ENCODE measurements at regions not wholly inside any gene's neighbourhood (a gene's known extent, or its start where the extent isn't known, plus 50 kb on each side); places are given as distances from the start of the nearest gene placed in this dataset.
A peak's percentile ranks its signal among the peaks of the same experiment; 100 is the strongest.
"Not testable (repeated sequence)": the region's sequence is repeated elsewhere in the genome, so short reads cannot be mapped to it uniquely, and the experiment has no call there.

GRCh38 chr4:115975421-115976001 is 862.1 kb upstream of the NDST4 start:
- H3F3A ChIP-seq (replicated peaks; ENCODE audit: low read depth); H3K27me3 ChIP-seq (ENCODE audit: insufficient read depth); H3K79me2 ChIP-seq (replicated peaks; ENCODE audit: insufficient read depth); H2AFZ ChIP-seq; H3K4me3 ChIP-seq; H4K20me1 ChIP-seq (replicated peaks; ENCODE audit: insufficient read depth); H3K9me2 ChIP-seq (ENCODE audit: insufficient read depth); H3K9me3 Mint-ChIP-seq; ATAC-seq; H3K36me3 ChIP-seq (ENCODE audit: insufficient read depth): not testable (repeated sequence)
- H3K4me2 ChIP-seq: peak overlapping the region; percentile 56
- TF ChIP-seq ZNF462 (CRISPR knock-in tag; IDR thresholded peaks at IDR 0.05): 0 out of 2 replicates have a peak, but pooled peaks have one; percentile 24
- peak overlapping the region; percentile 89 for H3K27ac ChIP-seq (ENCODE audit: low read depth)
- H3K4me1 ChIP-seq (ENCODE audit: insufficient read depth): peaks cover 19% of the 10 kb centered on the region; the same call in 1 of the 2 replicates
- peak overlapping the region; percentile 97 for H3K27ac Mint-ChIP-seq
- H3K36me3 Mint-ChIP-seq (ENCODE audit: low read depth): peaks cover 16% of the 10 kb centered on the region
- H3K4me1 Mint-ChIP-seq: peaks cover 36% of the 10 kb centered on the region
- H3K4me3 Mint-ChIP-seq: peak overlapping the region; percentile 1; the same call in 1 of the 3 replicates
- H3K27me3 Mint-ChIP-seq (ENCODE audit: insufficient read depth, low read depth, poor library complexity): peaks cover 13% of the 10 kb centered on the region
- DNase-seq (ENCODE audit: low spot score): peak; percentile 34

GRCh38 chr4:115973768-115974167 is 860.3 kb upstream of the NDST4 start:
- Histone ChIP-seq H4K20me1 (replicated peaks; ENCODE audit: insufficient read depth) (no peaks in the 10 kb centered on the region), H3K27ac (ENCODE audit: low read depth) (peak overlapping the region; percentile 89), H3K79me2 (replicated peaks; ENCODE audit: insufficient read depth) (no peaks in the 10 kb centered on the region), H3K4me3 (no peak overlapping the region), H2AFZ (no peak overlapping the region), H3K36me3 (ENCODE audit: insufficient read depth) (no peaks in the 10 kb centered on the region), H3F3A (replicated peaks; ENCODE audit: low read depth) (no peaks in the 10 kb centered on the region), H3K4me1 (ENCODE audit: insufficient read depth) (peaks cover 19% of the 10 kb centered on the region; the same call in 1 of the 2 replicates), H3K27me3 (ENCODE audit: insufficient read depth) (no peaks in the 10 kb centered on the region), H3K4me2 (peak overlapping the region; percentile 16), H3K9me2 (ENCODE audit: insufficient read depth) (no peaks in the 10 kb centered on the region)
- H3K4me3 Mint-ChIP-seq: peak overlapping the region; percentile 41; the same call in 1 of the 3 replicates
- peaks cover 6% of the 10 kb centered on the region for H3K27me3 Mint-ChIP-seq (ENCODE audit: insufficient read depth, low read depth, poor library complexity)
- H3K27ac Mint-ChIP-seq: peak overlapping the region; percentile 88
- peak; percentile 95 for ATAC-seq
- H3K9me3 Mint-ChIP-seq: peaks cover 13% of the 10 kb centered on the region
- H3K36me3 Mint-ChIP-seq (ENCODE audit: low read depth): peaks cover 28% of the 10 kb centered on the region
- peak; percentile 84 for DNase-seq (ENCODE audit: low spot score)
- 0 out of 2 replicates have a peak, but pooled peaks have one; percentile 30 for TF ChIP-seq ZNF462 (CRISPR knock-in tag; IDR thresholded peaks at IDR 0.05)
- TF ChIP-seq NANOG (IDR thresholded peaks at IDR 0.05; ENCODE audit: borderline replicate concordance): peak; percentile 81
- TF ChIP-seq JUNB (IDR thresholded peaks at IDR 0.05; ENCODE audit: unreplicated experiment): no peak
- H3K4me1 Mint-ChIP-seq: peaks cover 36% of the 10 kb centered on the region

Data from GM23338 (cell line).